ENCODE measurements at regions not wholly inside any gene's neighbourhood (a gene's known extent, or its start where the extent isn't known, plus 50 kb on each side); places are given as distances from the start of the nearest gene placed in this dataset.

DNA sequence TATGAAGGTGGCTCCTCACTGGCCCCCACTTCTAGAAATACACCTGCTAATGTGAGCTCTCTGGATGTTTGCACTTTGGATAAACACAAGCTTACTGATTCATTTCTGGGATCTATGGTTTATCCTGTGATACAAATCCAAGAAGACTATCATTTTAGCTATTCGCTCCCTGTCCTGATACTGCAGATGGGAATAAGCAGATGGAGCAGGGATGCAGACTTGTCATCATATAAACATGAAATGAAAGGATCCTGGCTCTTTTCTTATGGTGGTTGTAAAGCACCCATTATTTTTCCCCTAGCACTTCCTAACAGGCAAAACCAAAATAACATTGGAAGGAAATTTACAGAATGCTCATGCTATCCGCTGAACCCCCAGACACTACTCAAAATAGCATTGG is 162.9 kb upstream of the NOCT start:
- DNase-seq (ENCODE audit: insufficient read length, low spot score) (no peak), FAIRE-seq (no peak)
- TF ChIP-seq, protein P1, sequence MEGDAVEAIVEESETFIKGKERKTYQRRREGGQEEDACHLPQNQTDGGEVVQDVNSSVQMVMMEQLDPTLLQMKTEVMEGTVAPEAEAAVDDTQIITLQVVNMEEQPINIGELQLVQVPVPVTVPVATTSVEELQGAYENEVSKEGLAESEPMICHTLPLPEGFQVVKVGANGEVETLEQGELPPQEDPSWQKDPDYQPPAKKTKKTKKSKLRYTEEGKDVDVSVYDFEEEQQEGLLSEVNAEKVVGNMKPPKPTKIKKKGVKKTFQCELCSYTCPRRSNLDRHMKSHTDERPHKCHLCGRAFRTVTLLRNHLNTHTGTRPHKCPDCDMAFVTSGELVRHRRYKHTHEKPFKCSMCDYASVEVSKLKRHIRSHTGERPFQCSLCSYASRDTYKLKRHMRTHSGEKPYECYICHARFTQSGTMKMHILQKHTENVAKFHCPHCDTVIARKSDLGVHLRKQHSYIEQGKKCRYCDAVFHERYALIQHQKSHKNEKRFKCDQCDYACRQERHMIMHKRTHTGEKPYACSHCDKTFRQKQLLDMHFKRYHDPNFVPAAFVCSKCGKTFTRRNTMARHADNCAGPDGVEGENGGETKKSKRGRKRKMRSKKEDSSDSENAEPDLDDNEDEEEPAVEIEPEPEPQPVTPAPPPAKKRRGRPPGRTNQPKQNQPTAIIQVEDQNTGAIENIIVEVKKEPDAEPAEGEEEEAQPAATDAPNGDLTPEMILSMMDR (IDR thresholded peaks at IDR 0.05; ENCODE audit: insufficient read depth, missing control alignments): no peak

DNA sequence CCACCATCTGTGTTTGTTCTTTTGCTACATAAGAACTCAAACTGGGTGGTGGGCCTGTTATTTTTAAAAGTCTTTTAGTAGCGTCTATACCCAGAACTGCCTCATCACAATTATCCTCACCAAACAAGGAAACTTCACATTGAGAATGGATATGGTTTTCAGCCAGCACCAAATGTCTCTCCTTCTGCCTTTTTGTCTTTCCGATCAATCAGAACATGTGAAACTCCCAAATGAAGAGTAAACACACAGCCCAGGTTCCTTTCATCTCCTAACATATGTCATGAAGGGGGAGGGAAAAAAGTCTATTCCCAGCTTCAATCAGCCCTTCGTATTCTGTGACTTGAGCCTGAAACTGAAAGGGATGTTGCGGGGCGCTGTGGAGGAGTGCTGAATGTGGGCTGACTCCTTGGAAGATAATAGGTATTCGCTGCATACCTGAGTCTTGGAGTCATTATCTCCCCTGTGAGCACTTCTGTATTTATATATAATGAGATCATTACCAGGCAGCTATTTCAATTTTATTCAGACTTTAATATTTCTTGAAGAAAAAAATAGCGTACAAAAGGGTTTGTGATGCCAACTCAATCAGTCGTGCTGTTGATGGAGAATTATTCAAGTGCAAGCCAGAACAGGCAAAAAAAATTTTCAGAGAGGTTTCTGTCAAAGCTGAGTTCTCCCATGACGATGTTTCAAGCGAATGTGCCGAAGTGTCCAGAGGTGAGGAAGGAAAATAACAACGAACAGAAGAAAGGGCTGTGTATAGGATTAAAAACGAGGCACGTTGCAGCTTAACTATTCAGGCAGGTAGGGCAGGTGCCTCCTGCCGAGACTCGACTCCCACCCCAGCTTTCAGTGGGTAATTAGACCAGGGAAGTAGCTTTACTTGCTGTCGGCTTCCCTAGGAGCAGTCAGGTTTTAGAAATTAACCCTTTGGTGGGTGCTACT is 163.9 kb upstream of the NOCT start:
- no peak for DNase-seq (ENCODE audit: insufficient read length, low spot score)

DNA sequence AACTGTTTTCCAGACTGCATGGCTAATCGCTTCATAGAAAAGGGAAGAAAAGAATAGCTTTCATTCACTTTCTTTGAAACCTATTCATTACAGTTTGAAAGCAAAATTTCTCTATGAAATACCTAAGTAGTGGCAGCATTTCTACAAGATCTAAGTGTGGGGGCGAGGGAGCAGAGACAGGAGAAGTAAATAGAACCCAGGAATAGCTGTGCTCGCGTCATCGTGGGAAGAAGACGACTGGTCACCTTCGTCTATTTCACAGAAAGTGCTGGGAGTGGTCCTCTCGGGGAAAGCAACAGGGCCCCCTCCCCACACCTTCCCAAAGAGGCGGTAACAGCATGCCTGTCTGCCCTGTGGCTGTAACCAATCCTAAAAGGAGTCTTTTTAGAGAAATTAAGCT is 169.9 kb upstream of the NOCT start:
- FAIRE-seq (no peak), DNase-seq (ENCODE audit: insufficient read length, low spot score) (no peak)
- TF ChIP-seq, protein P1 (IDR thresholded peaks at IDR 0.05; ENCODE audit: insufficient read depth, missing control alignments): no peak

More for the DNA sequence above, 163.9 kb upstream of the NOCT start:
- TF ChIP-seq, protein P1 (IDR thresholded peaks at IDR 0.05; ENCODE audit: insufficient read depth, missing control alignments): no peak
- peak; percentile 29 for FAIRE-seq

DNA sequence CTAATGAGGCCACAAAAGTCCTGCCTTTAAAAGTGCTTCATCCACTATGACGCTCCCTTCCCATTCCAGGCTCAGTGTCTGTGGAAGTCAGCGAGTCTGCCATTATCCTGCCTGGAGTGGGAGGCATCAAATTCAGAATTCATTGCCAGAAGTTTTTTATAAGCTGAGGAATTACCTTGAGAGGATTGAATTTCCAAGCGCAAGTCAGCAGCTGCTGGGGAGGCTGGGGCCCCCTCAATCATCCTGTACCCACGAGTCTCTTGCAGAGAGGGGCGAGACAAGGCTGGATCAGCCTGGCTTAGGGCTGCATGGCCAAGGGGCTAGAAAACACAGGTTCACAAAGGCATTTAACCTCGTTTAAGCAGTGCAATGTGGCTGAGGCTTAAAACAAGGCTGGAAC is 170.5 kb upstream of the NOCT start:
- FAIRE-seq: peak; percentile 88
- DNase-seq (ENCODE audit: insufficient read length, low spot score): peak; percentile 38
- TF ChIP-seq, protein P1 (IDR thresholded peaks at IDR 0.05; ENCODE audit: insufficient read depth, missing control alignments): no peak

DNA sequence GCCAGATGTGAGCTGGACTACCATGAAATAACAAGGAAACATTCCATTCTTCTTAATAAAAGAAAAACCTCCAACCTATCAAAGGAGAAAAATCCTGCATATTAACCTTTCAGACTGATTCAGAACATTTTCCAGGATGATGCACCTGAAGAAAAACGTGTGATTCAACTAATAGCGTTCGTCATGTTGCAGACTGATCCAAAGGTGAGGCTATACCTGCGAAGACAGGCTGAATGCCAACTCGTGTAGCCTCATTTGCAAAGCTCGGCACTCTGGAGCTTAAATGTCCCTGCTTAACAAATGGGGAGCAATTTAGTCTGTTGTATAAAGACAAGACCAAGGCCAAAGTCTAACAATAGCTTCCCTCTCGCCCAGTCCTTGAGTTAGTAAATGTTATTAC is 172.0 kb upstream of the NOCT start:
- FAIRE-seq (no peak), DNase-seq (ENCODE audit: insufficient read length, low spot score) (no peak)
- TF ChIP-seq, protein P1 (IDR thresholded peaks at IDR 0.05; ENCODE audit: insufficient read depth, missing control alignments): no peak

DNA sequence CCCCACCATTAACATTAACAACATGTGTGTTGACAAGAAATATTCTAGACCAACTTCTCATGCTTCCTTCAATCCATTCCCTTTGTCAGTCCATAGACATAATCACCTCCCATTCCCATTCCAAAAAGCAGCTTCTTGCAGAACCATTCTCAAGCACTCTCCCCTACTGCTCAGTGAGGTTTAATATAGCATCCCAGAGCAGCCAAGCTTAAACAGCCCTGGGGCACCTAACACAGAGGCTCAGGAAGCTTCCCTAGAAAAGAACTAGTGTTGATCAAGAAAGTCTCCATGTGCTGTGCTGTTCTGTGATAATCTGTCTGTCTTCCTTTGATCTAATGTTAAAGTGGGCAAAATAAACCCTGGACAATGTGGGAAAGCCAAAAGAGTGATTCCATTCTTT is 174.2 kb upstream of the NOCT start:
- TF ChIP-seq, protein P1 (IDR thresholded peaks at IDR 0.05; ENCODE audit: insufficient read depth, missing control alignments): no peak
- FAIRE-seq: no peak
- no peak for DNase-seq (ENCODE audit: insufficient read length, low spot score)

DNA sequence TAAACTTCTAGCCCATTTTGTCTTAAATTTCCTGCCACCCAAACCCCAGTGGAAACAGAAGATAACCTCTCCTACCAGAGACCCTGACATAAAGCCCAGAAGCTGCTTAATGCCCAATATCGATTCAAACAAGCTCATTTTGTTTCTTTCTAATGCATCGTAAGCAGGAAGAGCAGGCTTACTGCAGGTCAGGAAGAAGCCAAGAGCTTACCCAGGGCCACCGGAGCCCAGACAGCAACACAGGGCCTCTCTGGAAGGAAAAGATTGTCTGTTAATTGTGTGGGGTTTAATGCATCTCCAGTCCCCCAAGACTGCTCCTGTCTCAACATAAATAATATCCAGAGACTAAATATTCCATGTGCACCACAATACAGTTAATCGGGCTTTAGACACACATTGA is 177.3 kb upstream of the NOCT start:
- TF ChIP-seq, protein P1 (IDR thresholded peaks at IDR 0.05; ENCODE audit: insufficient read depth, missing control alignments): no peak
- FAIRE-seq (no peak), DNase-seq (ENCODE audit: insufficient read length, low spot score) (no peak)
